ENCODE measurements at regions not wholly inside any gene's neighbourhood (a gene's known extent, or its start where the extent isn't known, plus 50 kb on each side); places are given as distances from the start of the nearest gene placed in this dataset.

- no peaks in the 10 kb centered on the region for H3K27me3 ChIP-seq
- H3K36me3 ChIP-seq, result no peaks in the 10 kb centered on the region
- no peak for DNase-seq
- H3K4me3 ChIP-seq, result no peak overlapping the region
- intact Hi-C loops (cut with DNase I), result no loop called here
- no peaks in the 10 kb centered on the region for H3K9me3 ChIP-seq
- WGBS, 2 donors, result 83 to 89% methylated on average over 1 of the region's 1 CpG
- no peaks in the 10 kb centered on the region for H3K4me1 ChIP-seq
- no peak overlapping the region for H3K27ac ChIP-seq
- TF ChIP-seq POLR2A (IDR thresholded peaks at IDR 0.05) (no peak), CTCF (IDR thresholded peaks at IDR 0.05) (no peak)
Observed at GRCh38 chr14:87811246-87811645, 181.7 kb downstream of the GALC start.

GRCh38 chr14:87810711-87811110 is 182.3 kb downstream of the GALC start:
- intact Hi-C loops (cut with DNase I), result no loop called here
- TF ChIP-seq CTCF (IDR thresholded peaks at IDR 0.05) (no peak), POLR2A (IDR thresholded peaks at IDR 0.05) (no peak)
- Histone ChIP-seq H3K4me1 (no peaks in the 10 kb centered on the region), H3K4me3 (no peak overlapping the region), H3K9me3 (no peaks in the 10 kb centered on the region), H3K27me3 (no peaks in the 10 kb centered on the region), H3K27ac (no peak overlapping the region), H3K36me3 (no peaks in the 10 kb centered on the region)
- no peak for DNase-seq
- 70 to 79% methylated on average over 6 of the region's 6 CpGs for WGBS, 2 donors

- no peaks in the 10 kb centered on the region for H3K27me3 ChIP-seq
- 86 to 91% methylated on average over 5 of the region's 5 CpGs for WGBS, 2 donors
- H3K9me3 ChIP-seq, result no peaks in the 10 kb centered on the region
- TF ChIP-seq CTCF (IDR thresholded peaks at IDR 0.05) (no peak), POLR2A (IDR thresholded peaks at IDR 0.05) (no peak)
- no peak overlapping the region for H3K4me3 ChIP-seq
- H3K4me1 ChIP-seq, result no peaks in the 10 kb centered on the region
- H3K27ac ChIP-seq, result no peak overlapping the region
- no peak for DNase-seq
- intact Hi-C loops (cut with DNase I), result no loop called here
- no peaks in the 10 kb centered on the region for H3K36me3 ChIP-seq
Observed at GRCh38 chr14:87809261-87809660, 183.7 kb downstream of the GALC start.

- 9 to 17% methylated on average over 4 of the region's 4 CpGs for WGBS, 2 donors
- intact Hi-C loops (cut with DNase I), result no loop called here
Observed at GRCh38 chr14:87805315-87805723, 187.7 kb downstream of the GALC start.

GRCh38 chr14:87800216-87800615 is 192.8 kb downstream of the GALC start:
- Histone ChIP-seq H3K4me3 (no peak overlapping the region), H3K9me3 (no peaks in the 10 kb centered on the region), H3K27ac (no peak overlapping the region), H3K4me1 (no peaks in the 10 kb centered on the region), H3K36me3 (no peaks in the 10 kb centered on the region), H3K27me3 (no peaks in the 10 kb centered on the region)
- intact Hi-C loops (cut with DNase I), result no loop called here
- no peak for TF ChIP-seq CTCF (IDR thresholded peaks at IDR 0.05)
- TF ChIP-seq POLR2A (IDR thresholded peaks at IDR 0.05), result no peak
- no peak for DNase-seq

More at GRCh38 chr14:87805315-87805723, 187.7 kb downstream of the GALC start:
- no peak for DNase-seq
- no peak overlapping the region for H3K27ac ChIP-seq
- no peaks in the 10 kb centered on the region for H3K9me3 ChIP-seq
- TF ChIP-seq POLR2A (IDR thresholded peaks at IDR 0.05), result no peak
- peak in 2 of 6 experiments; percentile 37 to 41 for TF ChIP-seq CTCF (IDR thresholded peaks at IDR 0.05)
- H3K27me3 ChIP-seq, result no peaks in the 10 kb centered on the region
- no peak overlapping the region for H3K4me3 ChIP-seq
- no peaks in the 10 kb centered on the region for H3K4me1 ChIP-seq
- H3K36me3 ChIP-seq, result no peaks in the 10 kb centered on the region

Measured in esophagus squamous epithelium (tissue), 5 donors.